HG03469 (cell line): ENCODE measurements at regions not wholly inside any gene's neighbourhood (a gene's known extent, or its start where the extent isn't known, plus 50 kb on each side); places are given as distances from the start of the nearest gene placed in this dataset.
"Not testable (repeated sequence)": the region's sequence is repeated elsewhere in the genome, so short reads cannot be mapped to it uniquely, and the experiment has no call there.

Source experiments
- ATAC-seq: cut with Tn5 transposase; IDR thresholded peaks from one replicate; pipeline ENCODE4 v1.9.1; 2021; ENCODE audit warnings: mild to moderate bottlenecking, moderate library complexity, moderate number of reproducible peaks; ENCODE audit not compliant: unreplicated experiment

DNA sequence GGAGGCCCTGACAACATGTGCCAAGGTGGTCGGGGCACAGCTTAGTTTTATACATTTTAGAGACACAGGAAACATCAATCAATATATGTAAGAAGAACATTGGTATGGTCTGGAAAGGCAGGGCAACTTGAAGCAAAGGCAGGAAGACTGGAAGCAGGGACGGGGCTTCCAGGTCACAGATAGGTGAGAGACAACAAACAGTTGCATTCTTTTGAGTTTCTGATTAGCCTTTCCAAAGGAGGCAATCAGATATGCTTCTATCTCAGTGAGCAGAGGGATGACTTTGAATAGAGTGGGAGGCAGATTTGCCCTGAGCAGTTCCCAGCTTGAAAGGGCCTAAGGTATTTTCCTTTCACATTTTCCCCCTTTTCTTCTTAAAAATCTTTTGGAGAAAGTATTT lies 311.0 kb upstream of the RGS17 start:
- no peak for ATAC-seq

DNA sequence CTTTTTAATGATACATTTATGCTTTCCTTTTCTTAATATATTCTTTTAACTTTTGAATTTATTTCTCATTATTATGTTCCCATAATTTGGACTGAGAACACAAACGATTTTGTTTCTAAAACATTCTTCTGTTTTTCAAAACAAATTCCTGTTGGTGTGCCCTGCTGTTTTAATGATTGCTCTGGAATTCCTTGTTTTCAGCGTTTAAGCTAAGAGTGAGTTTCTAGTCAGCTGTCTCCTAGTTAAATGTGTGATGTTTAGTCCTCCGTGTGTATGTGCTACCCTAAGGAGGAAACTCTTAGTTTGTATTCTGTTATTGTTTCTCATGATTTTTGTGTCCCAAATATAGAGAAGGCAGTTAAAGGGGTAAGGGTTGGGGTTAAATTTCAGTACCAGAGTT lies 306.1 kb upstream of the RGS17 start:
- no peak for ATAC-seq

- no peak for ATAC-seq
These were observed 305.3 kb upstream of the RGS17 start for GRCh38 chr6:153436351-153436750.

DNA sequence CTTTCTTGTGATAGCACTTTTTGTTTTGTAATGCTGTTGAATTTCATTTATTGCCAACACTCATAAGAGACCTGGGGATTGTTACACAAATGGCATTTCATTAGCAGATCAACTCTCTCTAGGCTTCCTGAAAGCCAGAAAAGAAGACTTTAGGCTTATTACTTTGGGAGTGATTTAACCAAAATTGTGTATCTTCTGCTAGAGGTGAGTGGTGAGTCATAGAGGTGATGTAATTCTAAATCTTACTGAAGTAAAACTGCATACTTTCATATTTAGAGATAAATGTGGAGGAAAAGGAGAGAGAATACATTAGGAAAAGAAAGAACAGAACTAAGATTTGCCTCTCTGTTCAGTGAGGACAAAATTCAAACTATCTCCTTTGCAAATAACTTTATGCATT lies 304.7 kb upstream of the RGS17 start:
- ATAC-seq: no peak

DNA sequence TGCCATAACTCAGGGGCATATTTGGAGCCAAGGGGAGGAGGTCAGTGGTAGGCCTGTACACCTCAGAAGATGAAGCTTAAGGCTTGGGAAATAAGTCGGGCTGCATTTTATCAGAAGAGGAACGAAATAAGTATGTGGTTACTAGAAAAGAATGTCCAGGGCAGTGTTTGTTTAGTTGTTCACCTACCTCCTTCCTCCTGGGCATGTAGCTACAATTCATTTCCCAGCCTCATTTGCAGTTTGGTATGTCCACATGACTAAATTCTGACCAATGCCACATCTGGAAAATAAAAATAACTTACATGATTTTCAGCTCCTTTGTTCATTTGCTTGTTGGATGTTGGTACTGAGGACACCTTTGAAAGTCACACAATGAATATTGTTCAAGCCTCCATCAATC lies 294.5 kb upstream of the RGS17 start:
- no peak for ATAC-seq

DNA sequence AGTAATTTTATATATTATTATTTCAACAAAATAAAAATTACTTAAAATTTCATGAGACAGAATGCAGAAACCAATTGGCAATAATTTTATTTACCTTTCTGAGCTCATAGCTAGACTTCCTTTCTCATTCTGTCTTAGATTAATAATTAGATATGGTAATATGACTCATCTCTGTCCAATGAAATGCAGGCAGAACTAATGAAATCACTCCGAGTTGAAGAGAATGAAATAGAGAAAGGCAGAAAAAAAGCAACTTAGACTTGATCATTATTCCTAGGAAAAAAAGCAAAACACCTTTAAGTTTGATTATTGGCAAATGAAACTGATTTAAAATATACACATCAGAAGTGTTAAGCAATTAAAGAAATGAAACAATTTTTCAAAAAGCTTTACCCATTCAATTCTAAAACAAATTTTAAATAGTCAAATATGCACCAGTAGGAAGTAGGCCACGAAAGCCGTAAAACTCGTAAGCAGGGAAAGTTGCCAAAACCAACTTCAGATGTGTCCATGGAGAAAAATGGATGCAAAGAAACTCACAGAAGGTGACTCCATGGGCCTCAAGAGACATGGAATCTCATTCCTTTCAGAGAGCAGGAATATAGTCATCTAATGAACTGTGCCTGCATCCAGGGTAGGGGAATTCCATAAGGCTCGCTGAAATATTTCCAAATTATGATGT lies 293.8 kb upstream of the RGS17 start:
- ATAC-seq: no peak

GRCh38 chr6:153412519-153412918 lies 281.4 kb upstream of the RGS17 start:
- no peak for ATAC-seq

DNA sequence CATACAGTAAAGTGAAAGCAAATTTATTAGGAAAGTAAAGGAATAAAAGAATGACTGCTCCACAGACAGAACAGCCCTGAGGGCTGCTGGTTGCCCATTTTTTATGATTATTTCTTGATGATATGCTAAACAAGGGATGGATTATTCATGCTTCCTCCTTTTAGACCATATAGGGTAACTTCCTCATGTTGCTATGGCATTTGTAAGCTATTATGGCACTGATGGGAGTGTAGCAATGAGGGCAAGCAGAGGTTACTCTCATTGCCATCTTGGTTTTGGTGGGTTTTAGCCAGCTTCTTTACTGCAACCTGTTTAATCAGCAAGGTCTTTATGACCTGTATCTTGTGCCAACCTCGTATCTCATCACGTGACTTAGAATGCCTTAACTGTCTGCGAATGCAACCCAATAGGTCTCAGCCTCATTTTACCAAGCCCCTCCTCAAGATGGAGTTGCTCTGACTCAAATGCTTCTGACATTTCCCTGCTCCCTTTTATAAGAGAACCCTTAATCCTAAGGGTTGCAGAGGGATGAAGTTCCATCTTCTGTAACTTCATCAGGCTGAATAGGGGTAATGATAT lies 280.1 kb upstream of the RGS17 start:
- no peak for ATAC-seq

DNA sequence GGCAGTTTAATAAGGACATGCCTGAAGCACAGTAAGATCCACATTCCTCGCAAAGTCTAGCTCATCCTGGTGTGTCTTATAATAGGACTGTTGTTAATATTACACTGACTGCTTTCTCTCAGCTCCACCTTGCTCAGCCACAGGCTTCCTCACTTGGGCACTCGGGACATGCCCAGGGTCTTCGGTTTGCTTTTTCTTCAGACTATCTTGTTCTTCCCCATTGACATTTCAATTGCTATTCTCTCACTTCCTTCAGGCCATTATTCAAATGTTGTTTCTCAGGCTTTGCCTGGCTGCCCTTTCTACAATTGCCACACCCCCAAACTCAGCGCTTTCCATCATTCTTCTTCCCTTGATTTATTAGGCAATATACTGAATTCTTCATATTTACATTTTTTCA lies 274.8 kb upstream of the RGS17 start:
- no peak for ATAC-seq

- no peak for ATAC-seq
These were observed 270.7 kb upstream of the RGS17 start for GRCh38 chr6:153401751-153402150.

- ATAC-seq: no peak
These were observed 261.1 kb upstream of the RGS17 start for GRCh38 chr6:153392156-153392555.

DNA sequence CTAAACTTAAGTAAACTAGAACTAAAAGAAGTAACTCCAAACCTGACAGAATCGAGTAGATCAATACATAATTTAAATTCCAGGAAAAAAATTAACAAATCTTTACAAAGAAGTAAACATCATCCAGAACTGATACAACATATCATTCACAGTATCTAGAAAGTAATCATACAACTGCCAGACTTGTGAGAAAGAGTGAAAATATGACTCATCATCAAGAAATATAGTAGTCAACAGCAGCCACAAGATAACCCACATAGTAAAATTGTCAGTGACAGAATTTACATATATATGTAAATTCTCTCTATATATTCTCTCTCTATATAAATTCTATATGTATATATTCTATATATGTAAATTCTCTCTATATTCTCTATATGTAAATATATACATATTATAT lies 242.8 kb upstream of the RGS17 start:
- ATAC-seq: no peak

- no peak for ATAC-seq
These were observed 237.0 kb upstream of the RGS17 start for GRCh38 chr6:153368131-153368530.

DNA sequence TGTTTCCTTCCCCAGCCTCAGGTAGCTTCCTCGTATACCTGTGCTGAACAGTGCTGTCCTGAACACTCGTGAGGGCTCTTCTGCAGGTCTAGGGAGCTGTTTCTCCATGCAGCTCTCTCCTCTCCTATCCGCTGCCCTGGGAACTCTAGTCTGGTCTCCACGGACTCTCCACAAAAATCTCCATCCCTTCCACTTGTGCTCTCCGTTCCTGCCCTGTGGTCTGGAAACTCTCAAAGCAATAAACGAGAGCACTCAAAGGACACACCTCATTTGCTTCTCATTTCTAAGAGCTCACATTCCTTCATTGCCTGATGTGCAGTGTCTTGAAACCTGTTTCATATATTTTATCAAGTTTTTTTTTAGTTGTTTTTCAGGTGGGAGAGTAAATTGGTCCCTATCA lies 235.9 kb upstream of the RGS17 start:
- ATAC-seq: no peak

- ATAC-seq: no peak
These were observed 226.3 kb upstream of the RGS17 start for GRCh38 chr6:153357391-153357790.

GRCh38 chr6:153340568-153340967 lies 209.5 kb upstream of the RGS17 start:
- ATAC-seq: no peak

DNA sequence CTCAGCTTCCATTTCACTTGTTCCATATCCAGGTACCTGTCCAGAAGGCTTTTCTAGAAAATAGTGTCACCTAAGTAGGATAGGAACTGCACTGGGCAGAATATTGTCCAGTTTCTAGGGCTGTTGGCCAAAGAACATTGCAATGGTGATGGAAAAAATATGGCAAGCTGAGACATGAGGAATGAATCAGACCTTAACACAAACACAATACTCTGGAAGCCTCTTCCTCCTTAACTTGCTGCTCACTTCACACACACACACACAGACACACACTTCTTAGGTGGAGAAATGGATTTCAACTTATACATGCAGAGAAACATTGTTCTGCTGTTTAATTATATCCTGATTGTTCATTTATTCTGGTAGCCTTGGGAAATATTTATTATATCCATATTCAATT lies 203.0 kb upstream of the RGS17 start:
- ATAC-seq: no peak

- not testable (repeated sequence) for ATAC-seq
These were observed 200.1 kb upstream of the RGS17 start for GRCh38 chr6:153331221-153331620.

GRCh38 chr6:153328194-153328593 lies 197.1 kb upstream of the RGS17 start:
- ATAC-seq: no peak

- ATAC-seq: no peak
These were observed 194.6 kb upstream of the RGS17 start for GRCh38 chr6:153325661-153326060.

GRCh38 chr6:153312634-153313033 lies 181.6 kb upstream of the RGS17 start:
- no peak for ATAC-seq

- no peak for ATAC-seq
These were observed 178.6 kb upstream of the RGS17 start for GRCh38 chr6:153309651-153310050.

DNA sequence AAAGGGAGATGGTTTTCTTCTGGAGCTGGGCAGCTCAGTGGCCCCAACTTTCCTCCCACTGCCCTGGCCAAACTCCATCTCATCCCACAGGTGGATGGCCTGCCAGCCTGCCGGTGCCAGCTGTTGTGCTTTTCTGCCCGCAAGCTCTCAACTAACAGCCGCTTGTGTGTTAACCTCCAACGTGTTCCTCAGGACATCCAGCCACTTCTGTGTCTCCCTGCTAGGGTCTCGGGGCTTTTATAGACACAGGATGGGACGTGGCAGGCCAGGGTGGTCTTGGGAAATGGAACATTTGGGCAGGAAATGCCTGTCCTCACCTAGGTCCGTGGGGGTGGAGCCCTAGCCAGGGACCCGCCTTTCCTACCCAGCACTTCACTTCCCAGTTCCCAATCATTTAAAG lies 171.1 kb upstream of the RGS17 start:
- no peak for ATAC-seq
